ACC112 (cell line): ENCODE measurements at regions not wholly inside any gene's neighbourhood (a gene's known extent, or its start where the extent isn't known, plus 50 kb on each side); places are given as distances from the start of the nearest gene placed in this dataset.

Source experiments
- H2AFZ ChIP-seq: fragments of 200-600 bp; sonication (generic); one replicate; pipeline ENCODE4 v1.6.0; 2017; ENCODE audit warnings: antibody characterized with exemption, low read length; ENCODE audit not compliant: unreplicated experiment
- H3K27ac ChIP-seq: fragments of 200-600 bp; sonication (generic); 2 replicates; pipeline ENCODE4 v1.5.1; 2014; ENCODE audit warnings: low read depth, mild to moderate bottlenecking, antibody characterized with exemption, low read length, moderate library complexity
- H3K27me3 ChIP-seq: fragments of 200-600 bp; sonication (generic); 2 replicates; pipeline ENCODE4 v1.6.1; 2014; ENCODE audit warnings: mild to moderate bottlenecking, antibody characterized with exemption, low read length, moderate library complexity, mixed read lengths; ENCODE audit not compliant: insufficient read depth
- H3K36me3 ChIP-seq: fragments of 200-600 bp; sonication (generic); 2 replicates; pipeline ENCODE4 v1.6.1; 2016; ENCODE audit warnings: mild to moderate bottlenecking, antibody characterized with exemption, low read length, moderate library complexity, mixed read lengths; ENCODE audit not compliant: insufficient read depth
- H3K4me1 ChIP-seq: fragments of 200-600 bp; sonication (generic); one replicate; pipeline ENCODE4 v1.6.1; 2016; ENCODE audit warnings: low read length, mixed read lengths; ENCODE audit not compliant: insufficient read depth, unreplicated experiment, control insufficient read depth
- H3K4me3 ChIP-seq: fragments of 200-600 bp; sonication (generic); 2 replicates; pipeline ENCODE4 v1.5.1; 2014; ENCODE audit warnings: mild to moderate bottlenecking, low read depth, low read length
- H3K79me2 ChIP-seq: fragments of 200-600 bp; sonication (generic); one replicate; pipeline ENCODE4 v1.6.0; 2016; ENCODE audit warnings: low read length; ENCODE audit not compliant: control insufficient read depth, unreplicated experiment, insufficient read depth

GRCh38 chr12:87813476-87814234 lies 215.5 kb downstream of the C12orf50 start:
- Histone ChIP-seq H3K79me2 (no peaks in the 10 kb centered on the region), H3K27me3 (no peaks in the 10 kb centered on the region), H3K4me1 (peaks cover 81% of the 10 kb centered on the region), H2AFZ (peak overlapping the region; percentile 69), H3K4me3 (peak overlapping the region; percentile 46; the same call in 1 of the 2 replicates), H3K36me3 (no peaks in the 10 kb centered on the region), H3K27ac (peak overlapping the region; percentile 91)

GRCh38 chr12:87812681-87813080 lies 216.5 kb downstream of the C12orf50 start:
- Histone ChIP-seq H3K27ac (peak overlapping the region; percentile 91), H3K79me2 (no peaks in the 10 kb centered on the region), H3K27me3 (no peaks in the 10 kb centered on the region), H3K4me1 (peaks cover 77% of the 10 kb centered on the region), H3K4me3 (peak overlapping the region; percentile 46; the same call in 1 of the 2 replicates), H3K36me3 (no peaks in the 10 kb centered on the region), H2AFZ (peak overlapping the region; percentile 69)

- Histone ChIP-seq H3K79me2 (no peaks in the 10 kb centered on the region), H3K27ac (peak overlapping the region; percentile 91), H2AFZ (no peak overlapping the region), H3K4me1 (peaks cover 83% of the 10 kb centered on the region), H3K36me3 (no peaks in the 10 kb centered on the region), H3K4me3 (no peak overlapping the region; the same call in 1 of the 2 replicates), H3K27me3 (no peaks in the 10 kb centered on the region)
These were observed 217.2 kb downstream of the C12orf50 start for GRCh38 chr12:87812030-87812429.

GRCh38 chr12:87809916-87810315 lies 219.3 kb downstream of the C12orf50 start:
- peak overlapping the region; percentile 46; the same call in 1 of the 2 replicates for H3K4me3 ChIP-seq

GRCh38 chr12:87807086-87807485 lies 222.1 kb downstream of the C12orf50 start:
- no peak overlapping the region for H3K27ac ChIP-seq
- H3K36me3 ChIP-seq = no peaks in the 10 kb centered on the region
- H3K4me3 ChIP-seq = no peak overlapping the region
- no peak overlapping the region for H2AFZ ChIP-seq
- no peaks in the 10 kb centered on the region for H3K27me3 ChIP-seq
- H3K79me2 ChIP-seq = no peaks in the 10 kb centered on the region
- peaks cover 63% of the 10 kb centered on the region for H3K4me1 ChIP-seq

More at GRCh38 chr12:87809916-87810315, 219.3 kb downstream of the C12orf50 start:
- no peaks in the 10 kb centered on the region for H3K27me3 ChIP-seq
- peaks cover 79% of the 10 kb centered on the region for H3K4me1 ChIP-seq
- no peaks in the 10 kb centered on the region for H3K79me2 ChIP-seq
- peak overlapping the region; percentile 67 for H3K27ac ChIP-seq
- H2AFZ ChIP-seq = peak overlapping the region; percentile 66
- H3K36me3 ChIP-seq = no peaks in the 10 kb centered on the region

GRCh38 chr12:87806310-87806709 lies 222.9 kb downstream of the C12orf50 start:
- Histone ChIP-seq H3K4me1 (peaks cover 61% of the 10 kb centered on the region), H3K27ac (no peak overlapping the region), H3K4me3 (no peak overlapping the region), H2AFZ (no peak overlapping the region), H3K27me3 (no peaks in the 10 kb centered on the region), H3K36me3 (no peaks in the 10 kb centered on the region), H3K79me2 (no peaks in the 10 kb centered on the region)

GRCh38 chr12:87804386-87804785 lies 224.8 kb downstream of the C12orf50 start:
- Histone ChIP-seq H3K27ac (no peak overlapping the region), H3K79me2 (no peaks in the 10 kb centered on the region), H3K4me3 (no peak overlapping the region), H3K27me3 (no peaks in the 10 kb centered on the region), H3K4me1 (peaks cover 49% of the 10 kb centered on the region), H3K36me3 (no peaks in the 10 kb centered on the region), H2AFZ (no peak overlapping the region)

GRCh38 chr12:87802721-87803011 lies 226.5 kb downstream of the C12orf50 start:
- H3K27ac ChIP-seq = peak overlapping the region; percentile 42
- peaks cover 44% of the 10 kb centered on the region for H3K4me1 ChIP-seq
- no peaks in the 10 kb centered on the region for H3K79me2 ChIP-seq
- no peaks in the 10 kb centered on the region for H3K36me3 ChIP-seq
- no peaks in the 10 kb centered on the region for H3K27me3 ChIP-seq
- peak overlapping the region; percentile 41 for H2AFZ ChIP-seq
- H3K4me3 ChIP-seq = peak overlapping the region; percentile 2; the same call in 1 of the 2 replicates

- peak overlapping the region; percentile 42 for H3K27ac ChIP-seq
These were observed 227.1 kb downstream of the C12orf50 start for GRCh38 chr12:87801860-87802720.

GRCh38 chr12:87796961-87797516 lies 232.2 kb downstream of the C12orf50 start:
- Histone ChIP-seq H3K4me3 (no peak overlapping the region), H3K27me3 (no peaks in the 10 kb centered on the region), H3K36me3 (no peaks in the 10 kb centered on the region), H3K4me1 (peaks cover 41% of the 10 kb centered on the region), H3K79me2 (no peaks in the 10 kb centered on the region), H2AFZ (peak overlapping the region; percentile 53), H3K27ac (no peak overlapping the region)

More at GRCh38 chr12:87801860-87802720, 227.1 kb downstream of the C12orf50 start:
- Histone ChIP-seq H3K79me2 (no peaks in the 10 kb centered on the region), H3K4me3 (peak overlapping the region; percentile 22; the same call in 1 of the 2 replicates), H3K4me1 (peaks cover 44% of the 10 kb centered on the region), H2AFZ (peak overlapping the region; percentile 41), H3K27me3 (no peaks in the 10 kb centered on the region), H3K36me3 (no peaks in the 10 kb centered on the region)
